ENCODE measurements at regions not wholly inside any gene's neighbourhood (a gene's known extent, or its start where the extent isn't known, plus 50 kb on each side); places are given as distances from the start of the nearest gene placed in this dataset.

GRCh38 chr6:1558388-1558787 is 51.3 kb upstream of the FOXC1 start:
- Histone ChIP-seq H3K4me1 (ENCODE audit: control insufficient read depth, low read depth, low read length) (peaks cover 8% of the 10 kb centered on the region), H3K9ac (ENCODE audit: low read length) (no peak overlapping the region), H3K36me3 (ENCODE audit: control insufficient read depth, low read depth, low read length) (no peaks in the 10 kb centered on the region), H3K27ac (ENCODE audit: low read length) (no peak overlapping the region), H3K27me3 (ENCODE audit: control insufficient read depth, insufficient read depth, low read length) (peaks cover 29% of the 10 kb centered on the region), H3K4me3 (ENCODE audit: low read length) (no peak overlapping the region), H3K9me3 (ENCODE audit: control insufficient read depth, low read depth, low read length) (no peaks in the 10 kb centered on the region)
